ENCODE measurements at regions not wholly inside any gene's neighbourhood (a gene's known extent, or its start where the extent isn't known, plus 50 kb on each side); places are given as distances from the start of the nearest gene placed in this dataset.

- no peak for TF ChIP-seq CTCF (IDR thresholded peaks at IDR 0.05; ENCODE audit: insufficient read depth, low read depth, low read length)
- TF ChIP-seq EZH2 (IDR thresholded peaks at IDR 0.05; ENCODE audit: insufficient read depth, low read length) = no peak
These were observed 592.6 kb downstream of the PRELID2 start for GRCh38 chr5:145242551-145242950.

All from astrocyte (in vitro differentiated cells and primary cell).